HCT116 (cell line): ENCODE measurements at regions not wholly inside any gene's neighbourhood (a gene's known extent, or its start where the extent isn't known, plus 50 kb on each side); places are given as distances from the start of the nearest gene placed in this dataset.

Experiments
- POLR2A ChIP-seq: IDR thresholded peaks from 2 replicates; pipeline ENCODE4 v1.7.0; 2011; ENCODE audit warnings: borderline replicate concordance; ENCODE audit not compliant: insufficient read depth, insufficient read length; ENCODE audit errors: extremely low read depth
- REST ChIP-seq: IDR thresholded peaks from 2 replicates; pipeline ENCODE4 v1.6.1; 2012; ENCODE audit warnings: low read depth

GRCh38 chr9:11097020-11097419, 484.2 kb upstream of the PTPRD start:
- no peak for TF ChIP-seq REST
- no peak for TF ChIP-seq POLR2A
